Suprapubic skin (tissue), 4 donors: ENCODE measurements at regions not wholly inside any gene's neighbourhood (a gene's known extent, or its start where the extent isn't known, plus 50 kb on each side); places are given as distances from the start of the nearest gene placed in this dataset.

Experiments
- POLR2A ChIP-seq, 2 donors: fragments of 450-650 bp; IDR thresholded peaks; one replicate each; pipeline ENCODE4 v1.6.1; 2017; ENCODE audit warnings: antibody characterized with exemption in 2 of 2, mild to moderate bottlenecking in 2 of 2, moderate library complexity in 2 of 2
- POLR2AphosphoS5 ChIP-seq, 3 donors: sonication (generic); formaldehyde crosslinking; IDR thresholded peaks; one replicate each; pipeline ENCODE4 v1.6.1; 2017; ENCODE audit warnings: antibody characterized with exemption in 3 of 3

DNA sequence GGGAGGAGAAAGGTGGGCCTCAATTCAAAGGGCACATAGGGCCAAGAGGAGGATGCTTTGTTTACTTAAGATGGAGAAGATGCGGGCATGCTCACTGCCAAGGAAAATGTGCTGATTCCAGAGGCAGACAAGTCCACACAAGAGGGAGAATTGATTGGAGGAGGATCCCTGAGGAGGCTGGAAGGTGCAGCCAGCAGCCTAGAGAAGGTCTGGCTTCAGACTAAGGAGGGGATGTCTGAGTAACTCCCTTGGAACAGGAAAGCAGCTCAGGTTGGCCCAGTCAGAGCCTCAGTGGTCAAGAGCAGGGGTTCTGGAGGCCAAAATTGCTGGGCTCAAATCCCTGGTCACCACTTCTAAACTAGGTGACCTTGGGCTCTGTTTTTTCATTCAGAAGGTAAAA lies 265.5 kb upstream of the NCKAP5 start:
- TF ChIP-seq POLR2AphosphoS5 (IDR thresholded peaks at IDR 0.05) (no peak), POLR2A (IDR thresholded peaks at IDR 0.05) (no peak)
